ENCODE measurements at regions not wholly inside any gene's neighbourhood (a gene's known extent, or its start where the extent isn't known, plus 50 kb on each side); places are given as distances from the start of the nearest gene placed in this dataset.

DNA sequence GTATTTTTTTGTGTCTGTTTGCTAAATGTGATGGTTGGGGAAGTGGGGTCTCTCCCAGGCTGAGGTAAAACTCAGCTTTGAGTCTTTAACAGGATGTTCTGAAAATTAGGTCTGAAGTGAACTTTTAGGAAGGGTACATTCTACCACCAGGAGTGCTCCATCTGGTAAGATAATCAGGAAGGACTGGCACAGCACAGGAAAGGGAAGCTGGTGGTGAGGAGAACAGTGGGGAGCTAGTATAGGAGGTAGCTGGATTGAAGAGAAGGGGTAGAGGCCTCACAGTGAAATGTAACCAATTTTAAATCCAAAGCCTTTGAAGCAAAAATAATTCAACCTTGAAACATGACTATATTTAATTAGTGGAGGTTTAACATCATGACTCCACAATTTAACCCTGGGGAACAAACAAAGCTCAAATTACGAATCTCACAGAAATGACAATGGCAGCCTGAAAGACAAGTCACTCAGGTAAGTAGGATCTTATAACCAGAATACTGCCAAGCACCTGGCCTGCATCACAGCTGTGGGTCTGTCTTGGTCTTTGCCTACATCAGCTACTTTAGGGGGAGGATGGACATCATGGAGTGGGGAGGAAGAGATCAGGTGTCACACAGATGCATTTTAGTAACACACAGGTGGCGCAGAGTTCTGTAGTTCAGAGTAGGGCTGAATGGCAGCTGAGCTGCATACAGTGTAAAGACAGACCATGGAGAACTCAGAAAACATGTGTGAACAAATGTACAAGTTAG lies 445.3 kb downstream of the DMRT2 start:
- TF ChIP-seq, protein P1, sequence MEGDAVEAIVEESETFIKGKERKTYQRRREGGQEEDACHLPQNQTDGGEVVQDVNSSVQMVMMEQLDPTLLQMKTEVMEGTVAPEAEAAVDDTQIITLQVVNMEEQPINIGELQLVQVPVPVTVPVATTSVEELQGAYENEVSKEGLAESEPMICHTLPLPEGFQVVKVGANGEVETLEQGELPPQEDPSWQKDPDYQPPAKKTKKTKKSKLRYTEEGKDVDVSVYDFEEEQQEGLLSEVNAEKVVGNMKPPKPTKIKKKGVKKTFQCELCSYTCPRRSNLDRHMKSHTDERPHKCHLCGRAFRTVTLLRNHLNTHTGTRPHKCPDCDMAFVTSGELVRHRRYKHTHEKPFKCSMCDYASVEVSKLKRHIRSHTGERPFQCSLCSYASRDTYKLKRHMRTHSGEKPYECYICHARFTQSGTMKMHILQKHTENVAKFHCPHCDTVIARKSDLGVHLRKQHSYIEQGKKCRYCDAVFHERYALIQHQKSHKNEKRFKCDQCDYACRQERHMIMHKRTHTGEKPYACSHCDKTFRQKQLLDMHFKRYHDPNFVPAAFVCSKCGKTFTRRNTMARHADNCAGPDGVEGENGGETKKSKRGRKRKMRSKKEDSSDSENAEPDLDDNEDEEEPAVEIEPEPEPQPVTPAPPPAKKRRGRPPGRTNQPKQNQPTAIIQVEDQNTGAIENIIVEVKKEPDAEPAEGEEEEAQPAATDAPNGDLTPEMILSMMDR (IDR thresholded peaks at IDR 0.05; ENCODE audit: low read length, missing control alignments): no peak
- H3K4me3 ChIP-seq (replicated peaks; ENCODE audit: low read depth, low read length): no peak overlapping the region
- no peak for DNase-seq (ENCODE audit: low read depth)

DNA sequence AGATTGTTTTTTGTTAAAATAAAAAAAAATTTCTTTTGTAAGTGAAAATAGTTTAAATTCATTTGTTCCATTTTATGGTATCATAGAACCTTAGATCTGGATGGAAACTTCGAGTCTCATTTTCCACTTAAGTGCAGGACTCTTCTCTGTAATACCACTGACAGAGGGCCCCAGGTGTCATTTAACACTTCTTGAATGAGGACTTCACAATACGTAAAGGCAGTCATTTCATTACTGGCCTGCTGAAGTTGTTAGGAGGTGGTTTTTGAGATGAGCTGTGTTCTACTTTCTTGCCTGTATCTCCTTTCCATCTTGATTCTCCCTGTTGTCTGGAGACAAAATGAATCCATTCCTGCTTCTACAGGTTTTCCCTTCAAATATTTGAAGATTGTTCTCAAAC lies 455.3 kb downstream of the DMRT2 start:
- TF ChIP-seq, protein P1 (IDR thresholded peaks at IDR 0.05; ENCODE audit: low read length, missing control alignments): no peak
- H3K4me3 ChIP-seq (replicated peaks; ENCODE audit: low read depth, low read length): no peak overlapping the region
- no peak for DNase-seq (ENCODE audit: low read depth)

DNA sequence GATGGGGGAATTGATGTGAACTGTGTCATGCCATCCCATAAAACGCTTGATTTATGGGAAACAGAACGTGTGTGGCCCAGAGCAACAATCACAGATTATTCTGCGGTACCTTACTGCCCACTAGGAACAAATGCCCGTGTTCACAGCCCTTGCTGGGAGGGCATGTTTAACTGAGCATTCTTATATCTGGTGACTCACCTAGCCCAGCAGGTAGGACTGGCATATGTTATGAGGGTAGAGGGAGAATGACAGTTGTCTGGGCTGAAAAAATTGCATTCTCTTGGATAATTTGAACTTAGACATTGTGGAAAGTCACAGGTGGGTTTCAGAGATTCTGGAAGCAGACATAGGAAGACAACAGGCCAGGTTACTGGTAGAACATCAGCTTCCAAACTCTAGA lies 460.6 kb downstream of the DMRT2 start:
- TF ChIP-seq, protein P1 (IDR thresholded peaks at IDR 0.05; ENCODE audit: low read length, missing control alignments): no peak
- no peak for DNase-seq (ENCODE audit: low read depth)
- H3K4me3 ChIP-seq (replicated peaks; ENCODE audit: low read depth, low read length): no peak overlapping the region

DNA sequence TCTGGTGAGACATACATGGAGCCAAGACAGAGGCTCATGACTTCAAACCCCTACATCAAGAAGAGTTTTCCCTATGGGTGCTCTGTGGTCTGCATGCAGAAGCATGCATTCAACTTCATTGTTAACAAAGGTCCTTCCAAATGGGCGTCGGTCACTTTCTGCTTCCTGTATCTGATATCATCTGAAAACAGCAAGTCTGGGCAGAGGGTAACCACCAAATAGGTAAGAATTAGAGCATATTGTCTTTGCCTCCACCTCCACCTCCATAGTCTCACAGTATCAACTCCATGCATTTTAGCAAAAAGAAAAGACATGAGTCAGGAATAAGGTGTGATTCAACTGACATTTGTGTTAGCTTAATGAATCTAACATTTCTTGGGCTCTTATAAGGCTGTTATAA lies 462.9 kb downstream of the DMRT2 start:
- H3K4me3 ChIP-seq (replicated peaks; ENCODE audit: low read depth, low read length): no peak overlapping the region
- TF ChIP-seq, protein P1 (IDR thresholded peaks at IDR 0.05; ENCODE audit: low read length, missing control alignments): no peak
- DNase-seq (ENCODE audit: low read depth): no peak

DNA sequence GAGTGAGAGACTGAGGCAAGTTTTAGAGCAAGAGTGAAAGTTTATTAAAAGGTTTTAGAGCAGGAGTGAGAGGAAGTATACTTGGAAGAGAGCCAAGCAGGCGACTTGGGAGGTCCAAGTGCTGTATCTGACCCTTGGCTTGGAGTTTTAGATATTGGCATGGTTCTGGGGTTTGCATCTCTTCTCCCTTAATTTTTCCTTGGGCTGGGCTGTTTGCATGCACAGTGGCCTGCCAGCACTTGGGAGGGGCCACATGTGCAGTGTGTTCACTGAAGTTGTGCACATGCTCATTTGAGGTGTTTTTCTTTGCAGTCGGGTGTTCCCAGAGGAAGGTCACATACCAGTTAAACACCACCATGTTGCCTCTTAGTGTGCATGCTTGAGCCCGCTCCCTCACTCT lies 464.1 kb downstream of the DMRT2 start:
- TF ChIP-seq, protein P1 (IDR thresholded peaks at IDR 0.05; ENCODE audit: low read length, missing control alignments): no peak
- H3K4me3 ChIP-seq (replicated peaks; ENCODE audit: low read depth, low read length): no peak overlapping the region
- DNase-seq (ENCODE audit: low read depth): no peak

DNA sequence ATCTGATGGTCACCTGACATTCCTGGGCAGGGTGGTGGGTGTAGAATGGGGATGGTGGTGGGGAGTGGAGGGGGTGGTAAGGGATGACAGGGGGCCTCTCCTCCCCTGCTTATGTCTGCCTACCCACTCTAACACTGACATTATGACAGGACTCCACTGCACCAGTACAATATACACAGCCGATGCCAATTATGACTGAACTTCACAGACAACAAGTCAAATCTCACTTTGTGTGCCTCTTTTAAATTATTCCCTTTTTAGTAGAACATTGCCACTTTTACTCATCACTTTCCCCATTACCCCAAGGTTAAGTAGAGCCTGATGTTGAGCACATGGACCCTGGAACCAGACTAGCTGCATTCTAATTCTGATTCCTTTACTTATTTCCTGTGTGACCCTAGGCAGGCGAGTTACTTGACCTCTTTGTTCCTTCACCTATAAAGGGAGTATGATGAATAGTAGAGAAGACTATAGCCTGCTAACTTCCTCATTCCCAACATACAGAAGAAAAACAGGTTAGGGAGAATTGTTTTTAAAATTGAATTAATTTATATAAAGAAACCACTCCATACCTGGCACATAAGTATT lies 464.7 kb downstream of the DMRT2 start:
- TF ChIP-seq, protein P1 (IDR thresholded peaks at IDR 0.05; ENCODE audit: low read length, missing control alignments): no peak
- H3K4me3 ChIP-seq (replicated peaks; ENCODE audit: low read depth, low read length): no peak overlapping the region
- no peak for DNase-seq (ENCODE audit: low read depth)

DNA sequence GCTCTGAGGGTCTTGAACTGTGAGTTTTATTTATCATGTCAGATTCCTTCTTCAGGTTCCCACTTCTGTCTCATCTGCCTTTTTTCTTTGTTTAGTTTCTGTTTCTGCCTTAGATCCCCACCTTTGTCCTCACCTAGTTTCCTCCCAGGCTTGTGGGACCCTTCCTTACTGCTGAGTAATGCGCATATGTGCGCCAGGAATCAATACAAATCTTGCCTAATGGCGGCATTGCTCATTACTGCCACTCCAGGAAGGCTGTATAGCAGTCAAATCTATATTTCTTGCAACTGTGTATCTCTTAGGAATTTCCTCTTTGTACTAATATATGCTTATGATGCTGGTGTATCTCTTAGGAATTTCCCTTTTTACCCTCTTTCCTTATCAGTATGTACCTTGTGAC lies 465.4 kb downstream of the DMRT2 start:
- no peak for DNase-seq (ENCODE audit: low read depth)
- H3K4me3 ChIP-seq (replicated peaks; ENCODE audit: low read depth, low read length): no peak overlapping the region
- TF ChIP-seq, protein P1 (IDR thresholded peaks at IDR 0.05; ENCODE audit: low read length, missing control alignments): no peak

All from fibroblast of pulmonary artery (primary cell).